Upper lobe of left lung (tissue), 6 donors: ENCODE measurements at regions not wholly inside any gene's neighbourhood (a gene's known extent, or its start where the extent isn't known, plus 50 kb on each side); places are given as distances from the start of the nearest gene placed in this dataset.

Source experiments
- ATAC-seq, 2 donors: fragments of 200-7000 bp; cut with Tn5 transposase; one replicate each; pipeline ENCODE4 v1.9.1; 2022; ENCODE audit warnings: mild to moderate bottlenecking in 2 of 2, moderate library complexity in 2 of 2; ENCODE audit not compliant: low FRiP score in 2 of 2
- DNase-seq, 2 donors: peaks; one replicate each; pipeline ENCODE4 v3.0.0-alpha.2; 2019 to 2020
- H3K27ac ChIP-seq, 4 donors: fragments of 200-600 bp; sonication (generic); one replicate each; pipeline ENCODE4 v1.5.1; 2016 to 2019
- H3K27me3 ChIP-seq, 4 donors: fragments of 200-600 bp; sonication (generic); one replicate each; pipeline ENCODE4 v1.5.1; 2017 to 2019
- H3K36me3 ChIP-seq, 4 donors: fragments of 200-600 bp; sonication (generic); one replicate each; pipeline ENCODE4 v1.5.1; 2016 to 2019
- H3K4me1 ChIP-seq, 4 donors: fragments of 200-600 bp; sonication (generic); one replicate each; pipeline ENCODE4 v1.5.1; 2018 to 2019
- H3K4me3 ChIP-seq, 4 donors: fragments of 200-600 bp; sonication (generic); one replicate each; pipeline ENCODE4 v1.5.1; 2017 to 2019; ENCODE audit warnings: mild to moderate bottlenecking in 2 of 4, moderate library complexity in 1 of 4
- H3K9me3 ChIP-seq, 4 donors: fragments of 200-600 bp; sonication (generic); one replicate each; pipeline ENCODE4 v1.5.1; 2018 to 2019
- EP300 ChIP-seq, 4 donors: sonication (generic); formaldehyde crosslinking; IDR thresholded peaks; one replicate each; pipeline ENCODE4 v1.5.1; 2017; ENCODE audit warnings: antibody characterized with exemption in 4 of 4, control low read depth in 2 of 4
- POLR2A ChIP-seq, 4 donors: fragments of 450-650 bp; IDR thresholded peaks; one replicate each; pipeline ENCODE4 v1.5.1; 2016 to 2017; ENCODE audit warnings: antibody characterized with exemption in 4 of 4, mild to moderate bottlenecking in 2 of 4
- POLR2AphosphoS5 ChIP-seq, 2 donors: sonication (generic); formaldehyde crosslinking; IDR thresholded peaks; one replicate each; pipeline ENCODE4 v1.5.1; 2017; ENCODE audit warnings: antibody characterized with exemption in 2 of 2
- WGBS, 2 donors: methylation state at CpG; one replicate each; pipeline ENCODE4 v1.1.5; 2017 to 2018; 5-methylcytosine and 5-hydroxymethylcytosine counted together
- TF ChIP-seq, protein P1 (sequence below), 6 experiments: fragments of 450-650 bp in 4 of 6; fragments of 200-600 bp in 2 of 6; sonication (generic) in 2 of 6; IDR thresholded peaks; one replicate each; pipeline ENCODE4 v1.5.1; 2016 to 2019; ENCODE audit warnings: antibody characterized with exemption in 6 of 6
- donor health status: DM: no; HTN: no; CAD: no; lungs with moderate emphysema.
- donor health status: DM: no; HTN: yes; CAD: no; lungs with severe emphysema.

DNA sequence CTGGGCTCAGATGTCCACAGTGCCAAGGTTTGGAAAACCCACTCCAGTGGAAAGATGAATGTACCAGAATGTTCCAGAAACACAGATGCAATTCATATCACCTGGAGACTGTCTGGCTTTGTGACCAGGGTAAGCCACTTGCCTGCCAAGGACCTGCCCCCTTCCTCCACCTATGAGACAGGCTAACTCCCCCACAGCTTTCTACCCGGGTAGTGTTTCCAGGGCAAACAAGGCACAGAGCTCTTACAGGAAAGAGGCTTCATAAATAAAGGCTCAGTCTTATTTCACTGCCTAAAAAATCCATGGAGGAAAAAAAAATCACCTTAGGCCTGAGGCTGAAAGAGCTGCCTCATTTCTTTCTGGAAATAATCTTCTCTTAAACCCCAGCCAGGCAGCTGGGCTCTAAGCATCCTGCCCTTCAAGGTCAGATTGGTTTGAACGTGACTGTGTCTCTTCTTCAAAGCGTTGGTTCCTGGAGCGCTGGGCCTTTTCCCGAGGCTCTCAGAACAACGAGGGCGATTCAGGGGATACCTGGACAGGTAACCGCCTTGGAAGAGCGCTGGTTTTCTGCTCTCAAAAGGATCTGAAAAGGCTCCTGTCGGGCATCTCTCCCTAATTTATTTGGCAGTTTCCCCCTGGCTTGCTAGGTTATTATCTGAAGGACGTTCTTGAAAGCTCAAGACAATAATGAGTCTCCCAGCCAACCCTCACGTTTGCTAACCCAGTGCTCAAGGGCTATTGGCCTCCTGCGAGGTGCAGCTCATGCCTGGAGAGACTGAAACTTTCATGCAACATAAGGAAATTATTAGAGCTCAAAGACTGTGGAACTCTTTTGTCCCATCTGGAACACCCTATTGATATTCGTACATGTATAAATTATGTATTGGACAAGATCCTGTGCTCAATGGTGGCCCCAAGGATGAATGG, 199.2 kb upstream of the PMEPA1 start:
- H3K9me3 ChIP-seq, result no peaks in the 10 kb centered on the region
- no peaks in the 10 kb centered on the region for H3K27me3 ChIP-seq
- 68 to 69% methylated on average over 14 of the region's 14 CpGs for WGBS, 2 donors
- ATAC-seq (no peak), DNase-seq (no peak)
- H3K4me3 ChIP-seq, result no peak overlapping the region
- no peak overlapping the region for H3K27ac ChIP-seq
- no peaks in the 10 kb centered on the region for H3K36me3 ChIP-seq
- TF ChIP-seq POLR2AphosphoS5 (IDR thresholded peaks at IDR 0.05) (no peak), EP300 (IDR thresholded peaks at IDR 0.05) (no peak), POLR2A (IDR thresholded peaks at IDR 0.05) (no peak)
- TF ChIP-seq, protein P1, sequence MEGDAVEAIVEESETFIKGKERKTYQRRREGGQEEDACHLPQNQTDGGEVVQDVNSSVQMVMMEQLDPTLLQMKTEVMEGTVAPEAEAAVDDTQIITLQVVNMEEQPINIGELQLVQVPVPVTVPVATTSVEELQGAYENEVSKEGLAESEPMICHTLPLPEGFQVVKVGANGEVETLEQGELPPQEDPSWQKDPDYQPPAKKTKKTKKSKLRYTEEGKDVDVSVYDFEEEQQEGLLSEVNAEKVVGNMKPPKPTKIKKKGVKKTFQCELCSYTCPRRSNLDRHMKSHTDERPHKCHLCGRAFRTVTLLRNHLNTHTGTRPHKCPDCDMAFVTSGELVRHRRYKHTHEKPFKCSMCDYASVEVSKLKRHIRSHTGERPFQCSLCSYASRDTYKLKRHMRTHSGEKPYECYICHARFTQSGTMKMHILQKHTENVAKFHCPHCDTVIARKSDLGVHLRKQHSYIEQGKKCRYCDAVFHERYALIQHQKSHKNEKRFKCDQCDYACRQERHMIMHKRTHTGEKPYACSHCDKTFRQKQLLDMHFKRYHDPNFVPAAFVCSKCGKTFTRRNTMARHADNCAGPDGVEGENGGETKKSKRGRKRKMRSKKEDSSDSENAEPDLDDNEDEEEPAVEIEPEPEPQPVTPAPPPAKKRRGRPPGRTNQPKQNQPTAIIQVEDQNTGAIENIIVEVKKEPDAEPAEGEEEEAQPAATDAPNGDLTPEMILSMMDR (IDR thresholded peaks at IDR 0.05), result no peak
- H3K4me1 ChIP-seq, result no peaks in the 10 kb centered on the region

DNA sequence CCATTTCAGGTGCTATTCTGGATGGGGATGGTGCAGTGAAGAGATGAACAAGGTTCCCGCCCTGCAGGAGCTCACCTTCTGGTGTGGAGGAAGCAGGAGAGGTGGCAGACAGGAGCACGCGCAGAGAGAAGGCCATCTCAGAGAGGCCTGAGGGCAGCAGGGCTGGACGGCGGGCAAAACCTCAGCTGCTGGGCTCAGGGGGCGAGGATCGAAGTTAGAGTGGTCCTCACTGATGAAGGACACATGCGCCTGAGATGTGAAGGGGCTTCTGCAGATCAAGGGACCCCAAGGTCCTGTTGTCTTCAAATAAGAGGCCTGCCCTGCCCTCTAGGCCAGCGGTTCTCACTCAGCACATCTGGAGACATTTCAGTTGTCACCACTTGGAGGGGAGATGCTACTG, 198.4 kb upstream of the PMEPA1 start:
- Histone ChIP-seq H3K27ac (no peak overlapping the region), H3K9me3 (no peaks in the 10 kb centered on the region), H3K4me3 (no peak overlapping the region), H3K36me3 (no peaks in the 10 kb centered on the region), H3K4me1 (no peaks in the 10 kb centered on the region), H3K27me3 (no peaks in the 10 kb centered on the region)
- TF ChIP-seq POLR2AphosphoS5 (IDR thresholded peaks at IDR 0.05), result no peak
- no peak for TF ChIP-seq EP300 (IDR thresholded peaks at IDR 0.05)
- no peak for TF ChIP-seq POLR2A (IDR thresholded peaks at IDR 0.05)
- TF ChIP-seq, protein P1 (IDR thresholded peaks at IDR 0.05), result no peak
- ATAC-seq, result no peak
- no peak for DNase-seq
- 83 to 84% methylated on average over 8 to 9 of the region's 9 CpGs for WGBS, 2 donors

DNA sequence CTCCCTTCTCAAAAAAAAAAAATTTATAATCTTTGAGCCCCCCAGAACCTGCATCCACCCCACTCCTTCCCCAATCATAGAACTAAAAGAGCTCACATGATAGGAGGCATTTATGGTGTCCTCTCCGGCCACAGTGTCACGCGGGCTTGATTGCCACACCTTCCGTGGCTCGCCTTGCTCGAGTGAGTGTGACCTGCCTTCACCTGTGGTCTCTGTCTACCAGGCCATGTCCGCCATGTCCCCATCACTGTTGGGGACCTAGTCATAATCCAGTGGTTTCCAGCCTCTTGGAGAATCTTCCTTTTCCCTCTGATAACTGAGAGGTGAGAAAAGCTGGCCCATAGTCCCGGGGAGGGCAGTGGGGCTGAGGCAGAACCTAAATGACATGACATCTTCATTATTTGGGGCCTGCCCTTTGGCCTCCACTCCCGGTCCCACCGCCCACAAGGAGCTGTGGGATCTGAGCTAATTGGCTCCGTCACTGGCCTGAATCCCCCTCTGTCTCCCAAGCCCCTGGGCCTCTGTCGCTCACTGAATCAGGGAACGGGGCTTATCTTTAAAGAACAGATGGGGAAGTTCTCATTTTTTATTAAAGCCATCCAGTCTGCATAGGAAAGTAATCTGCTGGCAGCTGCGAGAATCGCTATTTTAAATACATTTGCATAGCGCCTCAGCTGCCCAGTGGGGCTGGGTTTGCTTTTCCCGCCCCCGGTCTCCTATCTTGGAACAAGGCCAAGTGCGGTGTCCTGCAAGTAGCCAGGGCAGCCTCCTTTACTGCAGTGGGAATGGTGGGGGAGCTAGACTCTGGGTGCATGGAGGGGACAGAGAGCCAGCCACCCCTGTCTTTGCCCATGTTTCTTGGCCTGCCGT, 197.6 kb upstream of the PMEPA1 start:
- Histone ChIP-seq H3K4me3 (no peak overlapping the region), H3K27me3 (no peaks in the 10 kb centered on the region), H3K36me3 (no peaks in the 10 kb centered on the region), H3K27ac (no peak overlapping the region), H3K4me1 (no peaks in the 10 kb centered on the region), H3K9me3 (no peaks in the 10 kb centered on the region)
- ATAC-seq (no peak), DNase-seq (no peak)
- TF ChIP-seq, protein P1 (IDR thresholded peaks at IDR 0.05), result no peak
- TF ChIP-seq EP300 (IDR thresholded peaks at IDR 0.05), result no peak
- TF ChIP-seq POLR2AphosphoS5 (IDR thresholded peaks at IDR 0.05), result no peak
- no peak for TF ChIP-seq POLR2A (IDR thresholded peaks at IDR 0.05)
- WGBS, 2 donors, result 76 to 77% methylated on average over 19 to 20 of the region's 20 CpGs

DNA sequence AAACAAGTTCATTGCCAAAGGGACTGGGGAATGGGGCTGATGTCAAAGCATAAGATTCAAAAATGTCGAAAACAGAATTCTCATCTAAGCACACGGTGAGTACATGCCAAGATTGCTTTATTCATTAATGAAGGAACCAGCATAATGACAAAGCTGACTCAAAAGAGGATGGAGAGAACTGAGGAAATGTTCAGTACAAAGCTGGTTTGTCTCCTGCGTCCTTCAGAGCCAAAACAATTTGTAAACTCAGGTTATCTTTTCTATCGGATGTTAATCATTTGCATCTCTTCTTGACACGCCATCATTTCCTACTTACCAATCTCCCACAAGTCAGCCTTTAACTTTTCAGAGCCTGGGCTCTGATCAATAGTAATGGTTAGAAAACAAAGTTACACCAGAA, 195.6 kb upstream of the PMEPA1 start:
- TF ChIP-seq POLR2A (IDR thresholded peaks at IDR 0.05), result no peak
- no peak for TF ChIP-seq POLR2AphosphoS5 (IDR thresholded peaks at IDR 0.05)
- TF ChIP-seq, protein P1 (IDR thresholded peaks at IDR 0.05), result no peak
- no peak for TF ChIP-seq EP300 (IDR thresholded peaks at IDR 0.05)

More for the DNA sequence above, 195.6 kb upstream of the PMEPA1 start:
- Histone ChIP-seq H3K36me3 (no peaks in the 10 kb centered on the region), H3K4me1 (no peaks in the 10 kb centered on the region), H3K4me3 (no peak overlapping the region), H3K27ac (no peak overlapping the region), H3K9me3 (no peaks in the 10 kb centered on the region), H3K27me3 (no peaks in the 10 kb centered on the region)
- ATAC-seq (no peak), DNase-seq (no peak)
- WGBS, 2 donors, result 68 to 72% methylated on average over 5 of the region's 5 CpGs
